TTC549 (cell line): ENCODE measurements at regions not wholly inside any gene's neighbourhood (a gene's known extent, or its start where the extent isn't known, plus 50 kb on each side); places are given as distances from the start of the nearest gene placed in this dataset.
"Not testable (repeated sequence)": the region's sequence is repeated elsewhere in the genome, so short reads cannot be mapped to it uniquely, and the experiment has no call there.

ENCODE experiments used
- FAIRE-seq: peaks from 2 replicates; lab custom pipeline; 2012; peaks lifted over from hg19 to GRCh38; lab: Jason Lieb, UNC

GRCh38 chr5:98130261-98131035 is 643.0 kb upstream of the RGMB start:
- no peak for FAIRE-seq

GRCh38 chr5:98144116-98144515 is 629.3 kb upstream of the RGMB start:
- FAIRE-seq = no peak

GRCh38 chr5:98144710-98145109 is 628.8 kb upstream of the RGMB start:
- FAIRE-seq = no peak

GRCh38 chr5:98157368-98157767 is 616.1 kb upstream of the RGMB start:
- FAIRE-seq = no peak

- FAIRE-seq = no peak
These were observed 615.0 kb upstream of the RGMB start for GRCh38 chr5:98158440-98158839.

GRCh38 chr5:98163796-98164493 is 609.5 kb upstream of the RGMB start:
- no peak for FAIRE-seq

- no peak for FAIRE-seq
These were observed 604.6 kb upstream of the RGMB start for GRCh38 chr5:98168871-98169270.

- FAIRE-seq = no peak
These were observed 602.5 kb upstream of the RGMB start for GRCh38 chr5:98170994-98171393.

GRCh38 chr5:98173334-98173733 is 600.1 kb upstream of the RGMB start:
- no peak for FAIRE-seq

- FAIRE-seq = no peak
These were observed 598.0 kb upstream of the RGMB start for GRCh38 chr5:98175474-98175873.

- FAIRE-seq = no peak
These were observed 593.4 kb upstream of the RGMB start for GRCh38 chr5:98179791-98180755.

GRCh38 chr5:98186128-98186527 is 587.3 kb upstream of the RGMB start:
- no peak for FAIRE-seq

GRCh38 chr5:98187945-98188344 is 585.5 kb upstream of the RGMB start:
- no peak for FAIRE-seq

GRCh38 chr5:98190344-98190743 is 583.1 kb upstream of the RGMB start:
- FAIRE-seq = not testable (repeated sequence)

- FAIRE-seq = no peak
These were observed 579.3 kb upstream of the RGMB start for GRCh38 chr5:98193921-98194760.

- FAIRE-seq = no peak
These were observed 572.5 kb upstream of the RGMB start for GRCh38 chr5:98200726-98201541.

GRCh38 chr5:98204798-98205197 is 568.7 kb upstream of the RGMB start:
- FAIRE-seq = no peak

GRCh38 chr5:98205691-98206461 is 567.6 kb upstream of the RGMB start:
- no peak for FAIRE-seq

GRCh38 chr5:98206566-98206965 is 566.9 kb upstream of the RGMB start:
- no peak for FAIRE-seq

- FAIRE-seq = no peak
These were observed 564.0 kb upstream of the RGMB start for GRCh38 chr5:98209418-98209817.
